GM12864 (cell line): ENCODE measurements at regions not wholly inside any gene's neighbourhood (a gene's known extent, or its start where the extent isn't known, plus 50 kb on each side); places are given as distances from the start of the nearest gene placed in this dataset.
"Not testable (repeated sequence)": the region's sequence is repeated elsewhere in the genome, so short reads cannot be mapped to it uniquely, and the experiment has no call there.

Experiments used
- DNase-seq: peaks from one replicate; pipeline ENCODE4 v3.0.0-alpha.2; 2011; ENCODE audit warnings: low read depth
- H3K4me3 ChIP-seq: 2 replicates; pipeline ENCODE4 v1.5.1; 2011; ENCODE audit warnings: mild to moderate bottlenecking, low read depth, low read length, control low read depth
- CTCF ChIP-seq: IDR thresholded peaks from 2 replicates; pipeline ENCODE4 v1.5.1; 2011; ENCODE audit warnings: low read depth, mild to moderate bottlenecking, moderate library complexity, low read length, control low read depth, inconsistent platforms; ENCODE audit errors: missing control alignments

DNA sequence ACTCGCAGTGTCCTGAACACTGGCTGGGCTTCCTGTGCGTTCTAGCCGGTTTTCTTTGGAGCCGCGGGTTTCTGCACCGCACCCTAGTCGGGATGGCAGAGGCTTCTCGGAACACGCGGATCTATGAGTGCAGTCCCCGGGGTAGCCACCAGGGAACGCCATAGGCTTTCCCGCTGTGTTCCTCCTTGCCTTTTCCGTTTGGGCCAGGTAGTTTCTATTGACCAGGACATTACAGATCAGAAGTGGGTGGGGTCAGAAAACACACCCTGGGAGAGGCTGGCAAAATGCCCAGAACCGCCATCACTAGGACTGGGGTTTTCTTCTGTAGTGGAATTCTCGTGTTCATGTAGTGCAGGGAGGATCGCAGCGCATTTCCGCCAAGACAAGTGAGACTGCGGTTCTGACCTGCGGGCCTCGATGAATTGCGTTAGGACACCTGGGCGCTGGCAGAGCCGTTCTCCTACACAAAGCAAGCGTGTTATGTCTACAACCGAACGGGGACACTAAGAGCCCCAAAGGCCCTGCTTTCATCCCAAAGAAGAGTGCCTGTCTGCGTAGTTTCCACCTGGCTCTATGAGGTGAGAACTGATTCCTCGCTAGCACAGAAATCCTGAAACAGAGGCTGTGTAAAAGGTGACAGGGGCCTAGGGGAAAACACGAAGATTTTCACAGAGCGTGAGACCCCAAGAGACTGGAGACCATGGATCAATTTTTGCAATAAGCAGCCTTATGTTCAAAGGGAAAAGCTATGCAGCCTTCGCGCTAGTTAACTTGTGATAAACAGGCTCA, 121.5 kb downstream of the PPIAL4G start:
- DNase-seq, H3K4me3 ChIP-seq: not testable (repeated sequence)
- TF ChIP-seq CTCF = peak; percentile 48

DNA sequence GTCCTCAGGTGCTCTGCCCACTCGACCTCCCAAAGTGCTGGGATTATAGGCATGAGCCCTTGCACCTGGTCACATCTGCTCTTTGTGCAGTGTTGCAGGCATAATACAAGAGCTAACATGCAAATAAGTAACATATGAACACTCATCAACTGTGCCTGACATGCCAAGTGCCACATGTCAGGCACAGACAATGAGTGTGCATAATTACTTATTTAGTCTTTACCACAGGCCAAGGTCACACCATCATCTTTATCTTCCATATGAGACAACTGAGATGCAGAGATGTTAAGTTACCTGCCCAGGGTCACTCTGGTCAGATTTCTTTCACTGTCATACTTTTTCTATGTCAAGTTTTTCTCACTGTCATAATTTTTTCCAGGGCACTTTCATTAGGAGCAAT, 126.1 kb downstream of the PPIAL4G start:
- TF ChIP-seq CTCF = no peak
- H3K4me3 ChIP-seq = no peak overlapping the region
- no peak for DNase-seq

DNA sequence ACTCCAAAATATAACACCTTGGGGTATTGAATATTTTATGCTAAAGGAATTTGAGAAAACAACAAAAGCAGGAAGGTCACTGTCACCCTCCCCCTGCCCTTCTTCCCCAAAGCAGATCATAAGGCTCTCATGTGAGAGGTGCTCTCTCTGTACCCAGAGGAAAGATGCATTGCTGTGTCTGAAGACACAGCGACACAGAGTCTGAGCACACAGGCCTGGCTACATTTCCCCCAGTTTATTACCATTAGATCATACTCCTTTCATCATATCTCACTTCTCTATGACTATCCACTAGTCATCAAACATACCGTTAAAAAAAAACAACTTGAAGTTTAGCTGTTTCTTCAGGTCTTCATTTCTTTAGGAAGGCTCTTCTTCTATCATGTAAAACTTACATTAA, 127.1 kb downstream of the PPIAL4G start:
- no peak for TF ChIP-seq CTCF
- no peak for DNase-seq
- no peak overlapping the region for H3K4me3 ChIP-seq

DNA sequence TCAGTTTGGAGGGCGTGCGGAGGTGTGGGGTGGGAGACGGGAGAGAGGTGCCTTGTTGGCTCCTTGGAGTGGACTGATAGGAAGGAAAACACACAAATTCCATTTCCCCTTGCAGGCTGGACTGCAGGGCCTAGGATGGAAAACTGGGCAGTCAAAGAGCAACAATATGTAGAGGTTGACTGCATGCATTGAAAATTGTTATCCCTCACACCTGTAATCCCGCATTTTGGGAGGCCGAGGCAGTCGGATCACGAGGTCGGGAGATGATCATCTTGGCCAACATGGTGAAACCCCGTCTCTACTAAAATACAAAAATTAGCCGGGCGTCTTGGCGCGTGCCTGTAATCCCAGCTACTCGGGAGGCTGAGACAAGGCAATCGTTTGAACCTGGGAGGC, 128.2 kb downstream of the PPIAL4G start:
- H3K4me3 ChIP-seq = no peak overlapping the region
- no peak for DNase-seq
- TF ChIP-seq CTCF = no peak

DNA sequence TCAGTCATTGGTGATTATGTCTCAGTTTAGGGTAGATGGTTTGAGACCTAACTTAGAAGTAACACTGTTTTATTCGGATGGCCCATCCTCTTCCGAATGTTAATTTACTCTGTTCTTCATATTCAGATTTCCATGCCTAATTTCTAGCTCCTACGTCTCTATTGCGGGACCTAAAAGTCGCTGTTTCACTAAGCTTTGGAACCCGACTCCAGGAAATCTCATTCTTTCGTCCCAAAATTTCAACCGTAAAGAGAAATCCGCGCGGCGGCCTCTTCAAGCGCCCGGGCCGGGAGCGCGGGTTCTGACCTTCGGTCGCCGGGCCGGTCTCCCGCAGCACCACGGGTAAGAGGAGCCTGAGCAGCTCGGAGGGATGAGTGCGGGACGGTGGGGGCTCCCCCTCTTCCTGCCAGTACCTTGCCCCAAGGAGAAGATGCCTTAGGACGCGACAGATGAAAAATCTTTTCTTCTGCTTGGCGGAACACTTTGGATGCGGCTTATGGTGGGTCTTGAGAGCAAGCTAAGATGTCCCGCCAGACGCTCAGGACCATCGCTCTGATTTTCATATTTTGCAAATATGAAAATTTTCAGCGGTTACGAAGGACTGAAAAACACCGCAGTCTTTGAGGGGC, 128.7 kb downstream of the PPIAL4G start:
- TF ChIP-seq CTCF = no peak
- no peak overlapping the region for H3K4me3 ChIP-seq
- no peak for DNase-seq

- no peak overlapping the region for H3K4me3 ChIP-seq
- TF ChIP-seq CTCF = no peak
- DNase-seq = peak; percentile 36
These were observed 129.4 kb downstream of the PPIAL4G start for GRCh38 chr1:148353461-148354283.
